Medulla oblongata (tissue), 1 donor: ENCODE measurements at regions not wholly inside any gene's neighbourhood (a gene's known extent, or its start where the extent isn't known, plus 50 kb on each side); places are given as distances from the start of the nearest gene placed in this dataset.
A peak's percentile ranks its signal among the peaks of the same experiment; 100 is the strongest.

Source experiments
- DNase-seq: peaks from one replicate; pipeline ENCODE4 v3.0.0-alpha.2; 2015; ENCODE audit errors: extremely low spot score

DNA sequence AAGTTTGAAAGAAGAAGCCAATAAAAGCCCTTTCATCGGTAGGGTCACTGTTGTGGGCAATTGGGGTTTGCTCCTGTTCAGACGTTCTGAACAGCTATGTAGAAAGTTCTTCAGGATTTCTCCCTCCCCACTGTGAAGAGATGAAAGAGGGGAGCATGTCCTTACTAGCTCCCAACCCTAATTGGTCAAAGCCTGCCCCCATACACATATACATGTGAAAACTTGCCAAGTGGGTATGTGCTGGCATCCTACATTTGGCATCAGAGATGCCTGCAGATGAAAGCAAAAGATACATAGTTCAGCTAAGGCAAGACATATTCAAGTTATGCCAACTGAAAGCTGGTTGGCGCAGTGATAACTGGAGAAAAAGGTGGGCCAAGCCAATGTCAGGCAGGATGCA, 363.1 kb upstream of the DACH1 start:
- no peak for DNase-seq

- DNase-seq, result no peak
Measured at GRCh38 chr13:72229067-72229466, 362.1 kb upstream of the DACH1 start.

DNA sequence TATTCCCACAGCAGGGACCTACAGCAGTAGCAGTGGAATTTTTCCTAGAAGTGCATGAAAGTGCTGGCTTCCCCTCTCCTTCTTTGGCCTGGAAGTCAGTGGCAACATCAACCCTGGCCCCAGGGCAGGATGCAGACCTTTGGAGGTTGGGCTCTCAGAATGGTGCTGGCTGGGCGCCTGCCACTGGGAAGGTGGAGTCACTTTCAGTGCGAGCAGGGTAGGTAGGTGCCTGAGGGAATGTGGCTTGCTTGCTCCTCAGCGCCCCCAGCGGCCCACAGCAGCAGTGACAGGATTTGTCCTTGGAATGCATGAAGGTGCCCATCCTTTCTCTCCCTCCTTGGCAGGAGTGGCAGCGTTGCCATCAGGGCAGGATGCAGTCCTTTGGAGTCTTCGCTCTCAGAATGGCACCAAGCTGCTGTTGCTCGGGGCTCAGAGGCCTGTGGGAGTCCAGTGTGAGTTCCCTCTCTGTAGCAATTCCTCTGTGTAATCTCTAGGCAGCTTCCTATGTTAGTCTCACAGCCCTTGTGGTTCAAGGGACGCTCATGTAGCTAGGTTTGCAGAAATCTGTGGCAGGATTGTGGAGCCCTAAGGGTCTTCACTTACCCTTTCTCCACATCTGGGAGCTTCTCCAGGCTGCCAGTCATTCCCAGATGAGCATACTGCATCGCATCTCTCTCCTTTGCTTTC, 354.4 kb upstream of the DACH1 start:
- DNase-seq, result no peak

- peak; percentile 69 for DNase-seq
Measured at GRCh38 chr13:72218966-72219365, 352.0 kb upstream of the DACH1 start.

DNA sequence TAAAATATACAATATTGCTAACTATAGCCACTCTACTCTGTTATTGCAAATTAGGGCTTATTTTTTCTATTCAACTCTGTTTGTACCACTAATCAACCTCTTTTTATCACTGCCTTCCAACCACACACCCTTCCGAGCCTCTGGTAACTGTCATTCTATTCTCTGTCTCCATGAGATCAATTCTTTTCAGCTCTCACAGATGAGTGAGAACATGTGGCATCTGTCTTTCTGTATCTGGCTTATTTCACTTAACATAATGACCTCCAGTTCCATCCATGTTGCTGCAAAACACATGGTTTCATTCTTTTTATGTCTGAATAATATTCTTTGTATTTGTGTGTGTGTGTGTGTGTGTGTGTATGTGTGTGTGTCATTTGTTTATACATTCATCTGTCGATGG, 350.1 kb upstream of the DACH1 start:
- DNase-seq, result no peak

- DNase-seq, result no peak
Measured at GRCh38 chr13:72208112-72208645, 341.2 kb upstream of the DACH1 start.

- DNase-seq, result no peak
Measured at GRCh38 chr13:72205773-72206172, 338.8 kb upstream of the DACH1 start.

DNA sequence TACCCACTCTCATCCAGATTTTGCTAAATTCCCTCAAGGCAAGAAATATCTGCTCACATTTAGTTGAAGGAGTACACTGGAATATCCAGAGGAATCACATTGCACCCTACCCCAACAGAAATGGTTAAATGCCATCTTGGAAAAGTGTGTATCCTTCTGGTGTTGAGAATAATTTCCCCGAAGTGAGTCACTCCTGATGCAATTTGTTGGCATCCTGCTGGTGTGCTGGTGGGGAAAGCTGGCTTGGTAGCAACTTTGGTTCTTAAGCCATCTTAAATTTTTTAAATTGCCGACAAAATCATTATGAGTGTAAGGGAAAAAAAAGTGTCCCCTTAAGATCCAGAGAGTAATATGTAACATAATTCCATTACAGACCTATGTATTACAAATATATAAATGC, 337.3 kb upstream of the DACH1 start:
- no peak for DNase-seq

DNA sequence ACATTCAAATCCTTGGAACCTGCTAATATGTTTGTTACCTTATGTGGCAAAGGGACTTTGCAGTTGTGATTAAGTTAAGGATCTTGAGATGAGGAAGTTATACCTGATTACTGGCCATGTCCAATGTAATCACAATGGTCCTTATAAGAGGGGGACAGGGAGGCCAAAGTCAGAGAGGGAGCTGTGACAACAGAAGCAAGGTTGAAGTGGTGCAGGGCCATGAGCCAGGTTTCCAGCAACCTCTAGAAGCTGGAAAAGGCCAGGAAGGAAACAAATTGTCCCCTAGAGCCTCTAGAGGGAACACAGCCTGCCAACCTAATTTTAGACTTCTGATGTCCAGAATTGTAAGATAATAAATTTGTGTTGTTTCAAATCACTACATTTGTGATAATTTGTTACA, 334.7 kb upstream of the DACH1 start:
- DNase-seq, result no peak

DNA sequence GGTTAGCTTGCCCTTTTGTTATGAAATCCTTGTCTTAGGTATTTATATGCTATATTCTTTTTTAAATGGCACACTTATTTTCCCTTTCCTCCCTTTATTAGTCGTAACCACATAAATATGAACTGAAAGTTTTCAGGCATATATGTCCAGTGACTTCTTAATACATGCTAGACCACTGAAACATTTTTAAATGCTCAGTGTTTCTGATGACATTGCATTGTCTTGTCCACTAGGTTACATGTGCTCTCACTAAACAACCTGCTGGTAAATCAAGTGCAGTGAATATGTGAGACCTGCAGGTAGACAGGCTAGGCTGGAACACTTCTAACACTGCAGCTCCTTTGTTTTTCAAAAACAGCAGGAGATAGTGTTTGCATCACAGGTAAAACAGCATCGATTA, 332.6 kb upstream of the DACH1 start:
- DNase-seq, result no peak

DNA sequence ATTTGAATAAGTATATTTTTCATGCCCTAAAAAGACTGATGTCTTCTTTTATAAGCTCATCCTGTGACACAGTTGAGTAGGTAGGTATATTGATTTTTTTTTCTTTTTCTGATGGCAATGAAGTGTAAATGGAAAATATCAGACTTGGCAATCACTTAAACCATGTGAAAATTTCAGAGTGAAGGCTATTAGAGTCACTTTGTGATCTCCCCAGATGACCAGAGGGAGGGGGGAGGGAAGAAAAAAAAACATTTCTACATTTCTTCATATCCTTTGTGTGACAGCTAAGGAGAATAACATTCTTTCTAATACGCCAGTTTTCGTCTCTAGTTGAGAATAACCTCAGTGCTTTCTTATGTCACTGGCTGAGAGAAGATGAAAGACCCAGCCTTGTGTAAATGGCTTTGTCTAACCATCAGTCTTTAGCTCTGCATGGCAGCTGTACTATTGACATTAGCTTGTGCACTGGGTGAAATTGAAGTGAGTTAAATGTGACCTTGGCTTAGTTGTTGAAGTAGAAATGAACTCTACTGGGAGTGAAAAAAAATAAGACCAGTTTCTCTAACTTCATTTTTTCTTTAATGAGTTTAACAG, 332.1 kb upstream of the DACH1 start:
- DNase-seq, result no peak

DNA sequence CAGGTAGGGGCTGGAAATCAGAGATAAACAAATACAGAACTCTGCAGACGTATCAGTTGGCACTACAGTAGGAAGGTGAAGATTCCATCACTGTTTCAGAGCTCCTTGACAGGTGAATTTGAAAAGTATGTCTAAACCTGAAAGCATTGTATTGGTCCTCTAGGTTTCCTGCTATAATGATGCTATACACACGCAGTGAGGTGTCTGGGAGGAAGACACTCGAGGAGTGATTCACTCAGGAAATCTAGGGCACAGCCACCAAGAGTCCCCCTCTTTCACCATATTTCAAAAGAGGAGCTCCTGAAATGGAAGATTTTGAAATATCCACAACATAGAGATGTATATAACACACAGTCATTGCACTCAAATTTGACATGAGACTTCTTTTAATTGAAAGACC, 331.0 kb upstream of the DACH1 start:
- no peak for DNase-seq

DNA sequence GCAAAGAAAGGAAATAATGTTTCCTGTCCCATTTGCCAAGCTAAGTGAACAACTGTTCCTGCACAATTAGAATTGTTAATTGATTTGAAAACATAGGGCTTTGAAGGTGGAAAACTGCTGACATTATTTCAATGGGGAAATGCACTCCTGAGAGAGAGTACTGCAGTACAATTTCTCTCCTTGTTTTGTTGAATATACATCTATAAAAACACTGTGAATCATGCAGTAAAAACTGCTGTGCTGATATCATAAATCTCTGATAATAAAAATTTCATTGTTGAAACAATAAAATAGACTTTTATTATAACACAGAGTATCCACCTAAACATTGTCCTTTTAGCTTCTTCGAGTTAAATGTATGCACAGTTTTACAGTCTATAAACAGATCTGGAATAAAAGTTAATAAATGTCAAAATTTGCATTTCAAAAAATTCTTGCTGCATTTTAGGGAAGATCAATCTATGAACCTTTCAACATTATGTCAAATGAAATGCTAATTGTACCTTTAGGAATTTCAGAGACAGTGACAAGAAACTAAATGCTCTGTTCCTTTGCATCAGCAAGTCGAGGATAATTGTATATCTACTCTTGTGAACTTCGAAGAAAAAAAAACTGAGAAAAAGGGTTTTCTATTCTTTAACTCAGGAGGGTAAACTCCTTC, 328.2 kb upstream of the DACH1 start:
- no peak for DNase-seq

DNA sequence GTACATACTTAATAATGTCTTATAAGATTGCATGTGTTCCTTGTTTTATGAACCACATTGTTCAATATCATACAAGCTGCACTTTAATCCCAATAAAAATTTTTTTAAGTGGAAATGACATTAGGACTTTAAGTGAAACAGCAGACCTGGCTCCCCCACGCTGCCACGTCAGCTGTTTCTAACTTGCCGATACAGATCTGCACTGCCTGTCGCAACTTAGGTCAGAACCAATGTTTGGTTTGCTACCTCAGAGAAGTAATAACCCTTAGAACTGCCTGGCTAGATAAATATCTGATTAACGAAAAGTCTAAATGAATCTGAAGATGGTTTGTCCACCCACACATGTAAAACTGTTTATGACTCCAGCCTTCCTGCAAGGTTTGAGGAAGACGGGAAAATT, 327.5 kb upstream of the DACH1 start:
- no peak for DNase-seq

GRCh38 chr13:72186730-72187422, 319.9 kb upstream of the DACH1 start:
- no peak for DNase-seq

DNA sequence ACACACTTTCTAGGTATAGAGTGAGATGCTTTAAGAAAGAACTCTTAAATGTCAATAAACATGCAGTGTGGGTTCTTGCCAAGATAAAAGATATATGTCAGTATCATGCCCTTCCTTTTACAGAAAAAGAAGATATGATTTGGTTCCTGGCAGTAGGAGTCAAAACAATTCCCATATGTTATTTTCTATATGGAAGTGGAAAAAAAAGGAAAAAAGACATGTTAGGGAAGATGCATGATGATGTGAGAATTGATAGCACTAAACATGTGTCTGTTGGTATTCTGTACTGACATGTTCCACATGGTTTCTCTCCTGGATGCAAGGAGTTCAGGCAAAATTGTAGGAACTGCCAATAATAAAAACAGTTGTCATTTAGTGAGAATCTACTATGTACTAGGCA, 318.8 kb upstream of the DACH1 start:
- no peak for DNase-seq

- DNase-seq, result no peak
Measured at GRCh38 chr13:72181661-72182060, 314.7 kb upstream of the DACH1 start.

DNA sequence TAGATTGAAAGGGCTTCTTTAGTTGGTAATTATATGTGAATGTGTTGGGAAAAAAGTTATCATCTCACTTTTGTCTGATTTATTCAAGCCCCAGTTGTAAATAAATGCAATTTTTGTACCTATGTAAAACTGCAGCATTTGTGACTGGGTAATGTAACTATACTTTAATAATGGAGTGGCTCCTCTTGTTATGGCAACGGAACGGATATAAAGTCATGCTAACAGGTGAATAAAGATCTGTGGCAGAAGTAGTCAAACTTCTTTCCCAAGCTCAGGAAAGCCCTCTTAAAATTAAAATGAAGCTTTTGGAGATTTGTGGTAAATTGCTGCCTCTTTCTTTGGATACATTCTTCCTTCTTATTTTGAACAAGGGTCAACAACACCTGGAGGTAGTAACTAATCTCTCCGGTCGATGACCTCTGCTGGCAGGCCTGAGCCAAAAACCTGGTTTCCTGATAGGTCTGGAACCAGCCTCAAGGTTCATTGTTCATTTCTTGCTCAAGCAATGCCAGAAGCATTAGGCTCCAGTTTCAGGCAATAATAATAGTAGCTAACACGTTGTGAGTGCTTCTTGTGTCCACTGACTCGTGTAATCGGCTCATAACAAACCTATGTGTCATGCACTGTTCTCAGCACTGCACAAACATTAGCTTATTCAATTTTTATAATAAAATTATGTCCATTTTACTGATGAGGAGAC, 313.4 kb upstream of the DACH1 start:
- no peak for DNase-seq

- no peak for DNase-seq
Measured at GRCh38 chr13:72174549-72174948, 307.5 kb upstream of the DACH1 start.

DNA sequence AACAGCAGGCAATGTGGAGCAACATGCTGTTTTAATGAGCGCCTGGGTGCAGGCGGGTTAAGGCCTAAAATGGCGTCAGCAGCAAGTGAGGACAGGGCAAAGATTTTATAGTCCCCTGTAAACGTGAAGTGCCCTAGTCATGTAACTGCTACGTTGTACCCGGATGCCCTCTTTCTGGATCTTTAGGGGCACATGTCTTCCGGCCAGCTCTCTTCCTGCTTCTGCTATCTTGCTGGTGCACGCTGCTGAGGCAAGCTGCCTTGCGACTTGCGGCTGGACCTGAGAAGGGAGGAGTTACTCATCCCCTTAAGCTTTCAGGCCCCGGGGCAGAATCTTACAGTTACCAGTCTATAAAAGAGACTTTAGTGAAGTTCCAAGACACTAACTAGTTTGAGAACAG, 303.6 kb upstream of the DACH1 start:
- DNase-seq, result no peak

GRCh38 chr13:72168126-72168855, 301.3 kb upstream of the DACH1 start:
- no peak for DNase-seq
